Mesenchymal stem cell (in vitro differentiated cells and primary cell): ENCODE measurements at regions not wholly inside any gene's neighbourhood (a gene's known extent, or its start where the extent isn't known, plus 50 kb on each side); places are given as distances from the start of the nearest gene placed in this dataset.

ENCODE experiments used
- DNase-seq: peaks from one replicate; pipeline ENCODE4 v3.0.0-alpha.2; 2013
- H2AFZ ChIP-seq: one replicate; pipeline ENCODE4 v1.6.1; 2013; ENCODE audit warnings: low read depth, mild to moderate bottlenecking, control low read depth, inconsistent platforms, low read length, moderate library complexity
- H2AK5ac ChIP-seq: 2 replicates; pipeline ENCODE4 v1.6.1; 2013; ENCODE audit warnings: low read length, moderate library complexity, mild to moderate bottlenecking, inconsistent platforms; ENCODE audit not compliant: severe bottlenecking
- H2BK120ac ChIP-seq: one replicate; pipeline ENCODE4 v1.6.1; 2013; ENCODE audit warnings: low read depth, mild to moderate bottlenecking, inconsistent platforms, low read length, moderate library complexity
- H2BK12ac ChIP-seq, 2 experiments: one replicate each; pipeline ENCODE4 v1.6.1; 2013; ENCODE audit warnings: inconsistent platforms in 2 of 2, low read length in 2 of 2, mild to moderate bottlenecking in 2 of 2, moderate library complexity in 2 of 2, control low read depth in 1 of 2
- H2BK15ac ChIP-seq: one replicate; pipeline ENCODE4 v1.6.1; 2013; ENCODE audit warnings: mild to moderate bottlenecking, low read depth, inconsistent platforms; ENCODE audit not compliant: poor library complexity, severe bottlenecking
- H2BK5ac ChIP-seq: 2 replicates; pipeline ENCODE4 v1.6.1; 2013; ENCODE audit warnings: low read depth, mild to moderate bottlenecking, low read length, control low read depth, inconsistent platforms; ENCODE audit not compliant: poor library complexity, severe bottlenecking
- H3K14ac ChIP-seq, 2 experiments: one replicate each; pipeline ENCODE4 v1.6.1; 2013; ENCODE audit warnings: inconsistent platforms in 2 of 2, low read length in 2 of 2, control low read depth in 1 of 2, mild to moderate bottlenecking in 1 of 2, moderate library complexity in 1 of 2
- H3K18ac ChIP-seq, 2 experiments: one replicate each; pipeline ENCODE4 v1.6.1; 2013; ENCODE audit warnings: inconsistent platforms in 2 of 2, low read length in 2 of 2, control low read depth in 1 of 2, low read depth in 1 of 2, mild to moderate bottlenecking in 1 of 2
- H3K23ac ChIP-seq, 2 experiments: one replicate each; pipeline ENCODE4 v1.6.1; 2013; ENCODE audit warnings: inconsistent platforms in 2 of 2, low read length in 2 of 2, mild to moderate bottlenecking in 2 of 2, moderate library complexity in 2 of 2, control low read depth in 1 of 2
- H3K27ac ChIP-seq: 2 replicates; pipeline ENCODE4 v1.5.1; 2013; ENCODE audit warnings: mild to moderate bottlenecking, moderate library complexity, low read length, control low read depth, inconsistent platforms; ENCODE audit not compliant: poor library complexity, severe bottlenecking
- H3K27me3 ChIP-seq, 2 experiments: 2 replicates each; pipeline versions ENCODE4 v1.6.1 to v1.7.0; 2013; ENCODE audit warnings: low read length in 2 of 2, mild to moderate bottlenecking in 2 of 2, moderate library complexity in 2 of 2, control low read depth in 1 of 2, inconsistent platforms in 1 of 2; ENCODE audit not compliant: control insufficient read depth in 1 of 2, insufficient read depth in 1 of 2
- H3K36me3 ChIP-seq, 2 experiments: 2 replicates each; pipeline versions ENCODE4 v1.6.1 to v1.7.0; 2013; ENCODE audit warnings: low read length in 2 of 2, control low read depth in 1 of 2, inconsistent platforms in 1 of 2, low read depth in 1 of 2, mild to moderate bottlenecking in 1 of 2; ENCODE audit not compliant: insufficient read depth in 2 of 2, control insufficient read depth in 1 of 2
- H3K4ac ChIP-seq, 2 experiments: one replicate each; pipeline ENCODE4 v1.6.1; 2013; ENCODE audit warnings: inconsistent platforms in 2 of 2, low read length in 2 of 2, mild to moderate bottlenecking in 2 of 2, moderate library complexity in 2 of 2, control low read depth in 1 of 2, low read depth in 1 of 2
- H3K4me1 ChIP-seq: 2 replicates; pipeline ENCODE4 v1.6.1; 2013; ENCODE audit warnings: low read depth, low read length, control low read depth; ENCODE audit not compliant: control insufficient read depth, insufficient read depth
- H3K4me2 ChIP-seq: 2 replicates; pipeline ENCODE4 v1.6.1; 2013; ENCODE audit warnings: low read length, mild to moderate bottlenecking, inconsistent platforms; ENCODE audit not compliant: poor library complexity, severe bottlenecking
- H3K4me3 ChIP-seq, 2 experiments: 2 replicates each; pipeline versions ENCODE4 v1.5.1 to v1.7.0; 2013; ENCODE audit warnings: low read length in 2 of 2, mild to moderate bottlenecking in 2 of 2, control low read depth in 1 of 2, low read depth in 1 of 2; ENCODE audit not compliant: insufficient read depth in 1 of 2
- H3K79me1 ChIP-seq: replicated peaks from 2 replicates; pipeline ENCODE4 v1.6.1; 2013; ENCODE audit warnings: mild to moderate bottlenecking, control low read depth, low read length, inconsistent platforms; ENCODE audit not compliant: poor library complexity, severe bottlenecking
- H3K9ac ChIP-seq: 2 replicates; pipeline ENCODE4 v1.7.0; 2013; ENCODE audit warnings: mild to moderate bottlenecking, low read length, moderate library complexity
- H3K9me3 ChIP-seq: 2 replicates; pipeline ENCODE4 v1.7.0; 2013; ENCODE audit warnings: mild to moderate bottlenecking, low read length; ENCODE audit not compliant: control insufficient read depth
- H4K8ac ChIP-seq: one replicate; pipeline ENCODE4 v1.6.1; 2013; ENCODE audit warnings: inconsistent platforms, mild to moderate bottlenecking, low read length, moderate library complexity
- H4K91ac ChIP-seq: one replicate; pipeline ENCODE4 v1.6.1; 2013; ENCODE audit warnings: mild to moderate bottlenecking, low read length, inconsistent platforms
- WGBS: methylation state at CpG from one replicate; pipeline ENCODE4 v1.1.7; 2013; ENCODE audit warnings: mixed read lengths; 5-methylcytosine and 5-hydroxymethylcytosine counted together

- DNase-seq = no peak
- H4K8ac ChIP-seq = no peak overlapping the region
- H3K14ac ChIP-seq = no peak overlapping the region
- H3K4me2 ChIP-seq = no peak overlapping the region
- H3K27me3 ChIP-seq = no peaks in the 10 kb centered on the region
- no peaks in the 10 kb centered on the region for H3K36me3 ChIP-seq
- H3K18ac ChIP-seq = no peak overlapping the region
- H3K9ac ChIP-seq = no peak overlapping the region
- no CpG with 5 or more reads among the region's 2 CpGs for WGBS
- no peak overlapping the region for H2BK15ac ChIP-seq
- no peaks in the 10 kb centered on the region for H3K4me1 ChIP-seq
- no peak overlapping the region for H3K4me3 ChIP-seq
- H3K4ac ChIP-seq = no peak overlapping the region
- H3K9me3 ChIP-seq = no peaks in the 10 kb centered on the region
- H3K23ac ChIP-seq = no peak overlapping the region
- no peaks in the 10 kb centered on the region for H3K79me1 ChIP-seq
- H2AFZ ChIP-seq = no peak overlapping the region
- no peak overlapping the region for H2AK5ac ChIP-seq
- no peak overlapping the region for H3K27ac ChIP-seq
- no peak overlapping the region for H4K91ac ChIP-seq
- no peak overlapping the region for H2BK12ac ChIP-seq
- H2BK120ac ChIP-seq = no peak overlapping the region
- no peak overlapping the region for H2BK5ac ChIP-seq
These were observed 155.8 kb downstream of the SH2D1A start for GRCh38 chrX:124502166-124502565.

GRCh38 chrX:124502599-124502998 lies 156.2 kb downstream of the SH2D1A start:
- no peaks in the 10 kb centered on the region for H3K27me3 ChIP-seq
- no peak overlapping the region for H2BK5ac ChIP-seq
- no peaks in the 10 kb centered on the region for H3K79me1 ChIP-seq
- H3K9ac ChIP-seq = no peak overlapping the region
- no peak overlapping the region for H2AFZ ChIP-seq
- H3K4ac ChIP-seq = no peak overlapping the region
- no peak overlapping the region for H3K27ac ChIP-seq
- H3K4me1 ChIP-seq = no peaks in the 10 kb centered on the region
- no peak overlapping the region for H2AK5ac ChIP-seq
- H3K14ac ChIP-seq = no peak overlapping the region
- H3K9me3 ChIP-seq = no peaks in the 10 kb centered on the region
- no peak overlapping the region for H3K4me2 ChIP-seq
- no peak overlapping the region for H4K8ac ChIP-seq
- H2BK120ac ChIP-seq = no peak overlapping the region
- H2BK15ac ChIP-seq = no peak overlapping the region
- no peaks in the 10 kb centered on the region for H3K36me3 ChIP-seq
- H2BK12ac ChIP-seq = no peak overlapping the region
- no peak overlapping the region for H3K18ac ChIP-seq
- DNase-seq = no peak
- H3K4me3 ChIP-seq = no peak overlapping the region
- 100% methylated on average over 1 of the region's 3 CpGs for WGBS
- no peak overlapping the region for H4K91ac ChIP-seq
- H3K23ac ChIP-seq = no peak overlapping the region

- Histone ChIP-seq H3K9ac (no peak overlapping the region), H4K91ac (no peak overlapping the region), H2BK12ac (no peak overlapping the region), H2BK5ac (no peak overlapping the region), H3K27me3 (no peaks in the 10 kb centered on the region), H2BK120ac (peak overlapping the region; percentile 61), H3K18ac (no peak overlapping the region), H3K79me1 (no peaks in the 10 kb centered on the region), H2AK5ac (no peak overlapping the region), H3K36me3 (no peaks in the 10 kb centered on the region), H3K4me3 (no peak overlapping the region), H3K4me1 (no peaks in the 10 kb centered on the region), H2BK15ac (no peak overlapping the region), H3K4me2 (no peak overlapping the region), H4K8ac (no peak overlapping the region), H3K27ac (no peak overlapping the region), H3K23ac (no peak overlapping the region), H3K9me3 (no peaks in the 10 kb centered on the region), H3K14ac (no peak overlapping the region), H2AFZ (no peak overlapping the region), H3K4ac (no peak overlapping the region)
- DNase-seq = no peak
- WGBS = 90% methylated on average over 4 of the region's 7 CpGs
These were observed 158.0 kb downstream of the SH2D1A start for GRCh38 chrX:124504111-124504983.

DNA sequence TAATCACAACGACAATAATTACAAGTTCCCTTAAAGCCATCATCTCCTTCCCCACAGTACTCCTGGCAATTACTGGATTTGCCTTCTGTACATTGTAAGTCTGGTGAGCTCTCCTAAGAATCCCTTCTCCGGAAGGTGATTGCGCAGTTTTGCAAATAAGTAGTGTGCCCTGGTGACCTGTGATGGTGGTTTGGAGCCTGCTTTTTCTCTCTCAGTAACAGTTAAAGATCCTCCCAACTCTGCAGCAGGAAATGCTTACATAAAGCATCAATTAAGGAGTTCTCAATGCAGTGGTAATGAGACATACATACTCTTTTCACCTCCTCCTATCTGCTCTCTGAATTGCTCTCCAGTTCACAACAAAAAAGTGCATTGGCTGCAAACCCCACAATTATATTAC lies 159.7 kb downstream of the SH2D1A start:
- Histone ChIP-seq H2AK5ac (no peak overlapping the region), H2BK120ac (no peak overlapping the region), H3K36me3 (no peaks in the 10 kb centered on the region), H3K23ac (no peak overlapping the region), H2BK15ac (no peak overlapping the region), H3K4me3 (no peak overlapping the region), H3K4me1 (no peaks in the 10 kb centered on the region), H3K4ac (no peak overlapping the region), H4K8ac (no peak overlapping the region), H3K9ac (no peak overlapping the region), H3K79me1 (no peaks in the 10 kb centered on the region), H3K14ac (no peak overlapping the region), H3K27ac (no peak overlapping the region), H2AFZ (no peak overlapping the region), H3K18ac (no peak overlapping the region), H2BK12ac (no peak overlapping the region), H3K27me3 (no peaks in the 10 kb centered on the region), H2BK5ac (no peak overlapping the region), H4K91ac (no peak overlapping the region), H3K9me3 (no peaks in the 10 kb centered on the region), H3K4me2 (no peak overlapping the region)
- WGBS = no CpG with 5 or more reads among the region's 3 CpGs
- DNase-seq = peak; percentile 82
